AG09309 (cell line): ENCODE measurements at regions not wholly inside any gene's neighbourhood (a gene's known extent, or its start where the extent isn't known, plus 50 kb on each side); places are given as distances from the start of the nearest gene placed in this dataset.

Source experiments
- DNase-seq: peaks from one replicate; pipeline ENCODE4 v3.0.0-alpha.2; 2010; ENCODE audit warnings: low read depth
- H3K4me3 ChIP-seq: 2 replicates; pipeline ENCODE4 v1.5.1; 2011; ENCODE audit warnings: mild to moderate bottlenecking, low read depth, low read length, moderate library complexity; ENCODE audit not compliant: control insufficient read depth
- TF ChIP-seq, protein P1 (sequence below): IDR thresholded peaks from 2 replicates; pipeline ENCODE4 v1.5.1; 2011; ENCODE audit warnings: mild to moderate bottlenecking, low read depth, low read length, inconsistent platforms; ENCODE audit not compliant: insufficient read depth, control insufficient read depth; ENCODE audit errors: missing control alignments

- no peak for DNase-seq
- no peak overlapping the region for H3K4me3 ChIP-seq
- TF ChIP-seq, protein P1, sequence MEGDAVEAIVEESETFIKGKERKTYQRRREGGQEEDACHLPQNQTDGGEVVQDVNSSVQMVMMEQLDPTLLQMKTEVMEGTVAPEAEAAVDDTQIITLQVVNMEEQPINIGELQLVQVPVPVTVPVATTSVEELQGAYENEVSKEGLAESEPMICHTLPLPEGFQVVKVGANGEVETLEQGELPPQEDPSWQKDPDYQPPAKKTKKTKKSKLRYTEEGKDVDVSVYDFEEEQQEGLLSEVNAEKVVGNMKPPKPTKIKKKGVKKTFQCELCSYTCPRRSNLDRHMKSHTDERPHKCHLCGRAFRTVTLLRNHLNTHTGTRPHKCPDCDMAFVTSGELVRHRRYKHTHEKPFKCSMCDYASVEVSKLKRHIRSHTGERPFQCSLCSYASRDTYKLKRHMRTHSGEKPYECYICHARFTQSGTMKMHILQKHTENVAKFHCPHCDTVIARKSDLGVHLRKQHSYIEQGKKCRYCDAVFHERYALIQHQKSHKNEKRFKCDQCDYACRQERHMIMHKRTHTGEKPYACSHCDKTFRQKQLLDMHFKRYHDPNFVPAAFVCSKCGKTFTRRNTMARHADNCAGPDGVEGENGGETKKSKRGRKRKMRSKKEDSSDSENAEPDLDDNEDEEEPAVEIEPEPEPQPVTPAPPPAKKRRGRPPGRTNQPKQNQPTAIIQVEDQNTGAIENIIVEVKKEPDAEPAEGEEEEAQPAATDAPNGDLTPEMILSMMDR = no peak
These were observed 52.1 kb upstream of the DIPK1A start for GRCh38 chr1:93013145-93014065.

DNA sequence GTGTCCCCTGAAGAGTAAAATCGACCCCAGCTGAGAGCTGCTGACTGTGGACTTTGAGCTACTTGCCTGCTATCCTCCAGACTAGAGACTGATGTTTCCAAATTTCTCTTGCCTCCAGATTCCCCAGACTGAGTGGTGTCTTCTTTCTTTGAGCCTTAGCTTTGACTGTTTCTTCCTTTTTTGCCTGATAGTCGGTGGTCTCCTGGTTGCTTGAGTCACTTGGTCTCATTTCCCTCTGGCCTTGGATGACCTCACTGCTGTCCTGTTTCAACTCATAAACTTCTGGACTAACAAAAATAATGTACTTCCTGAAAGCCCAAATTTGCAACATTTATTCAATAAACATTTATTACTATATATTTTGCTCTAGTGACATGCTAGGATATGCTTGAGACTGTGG, 52.9 kb upstream of the DIPK1A start:
- TF ChIP-seq, protein P1 = no peak
- H3K4me3 ChIP-seq = no peak overlapping the region
- DNase-seq = no peak

GRCh38 chr1:93015590-93015989, 54.3 kb upstream of the DIPK1A start:
- H3K4me3 ChIP-seq = no peak overlapping the region
- DNase-seq = no peak
- TF ChIP-seq, protein P1 = no peak

DNA sequence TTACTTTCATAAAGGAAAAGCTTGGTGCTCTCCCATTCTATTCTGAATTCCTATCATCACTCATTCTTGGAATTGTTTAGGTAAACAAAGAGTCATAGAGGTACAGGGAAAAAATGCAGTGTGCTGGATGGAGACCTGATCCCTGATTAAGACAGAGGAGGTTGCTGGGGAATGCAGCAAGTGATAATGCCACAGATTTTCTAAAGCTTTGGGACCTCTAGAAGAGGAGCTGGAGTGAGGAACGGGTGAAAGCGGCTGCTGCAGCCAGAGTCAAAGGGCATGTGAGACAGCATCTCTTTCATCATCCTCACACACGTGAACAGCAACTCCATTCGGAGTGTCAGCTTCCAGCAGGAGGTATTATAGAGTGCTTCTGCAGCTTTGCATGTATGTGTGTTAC, 54.9 kb upstream of the DIPK1A start:
- DNase-seq = no peak
- TF ChIP-seq, protein P1 = no peak
- H3K4me3 ChIP-seq = no peak overlapping the region

GRCh38 chr1:93021539-93022134, 57.4 kb upstream of the MTF2 start:
- H3K4me3 ChIP-seq = no peak overlapping the region
- no peak for DNase-seq

DNA sequence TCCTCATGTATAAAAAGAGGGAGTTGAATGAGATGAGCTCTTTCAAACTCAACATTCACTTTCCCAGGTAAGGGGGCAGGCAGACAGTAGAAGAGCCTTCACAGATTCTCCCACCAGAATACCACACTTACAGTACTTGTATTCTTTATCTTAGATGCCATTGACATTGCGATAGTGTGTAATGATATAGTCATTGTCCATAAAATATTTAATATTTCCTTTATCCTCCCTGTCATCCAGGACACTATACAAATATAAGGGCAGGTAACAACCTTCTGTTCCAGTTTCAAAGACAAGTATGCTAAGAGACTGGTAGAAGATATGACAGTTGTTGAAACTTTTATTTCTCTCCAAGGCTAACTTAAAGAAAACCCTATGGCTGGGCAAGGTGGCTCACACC, 56.5 kb upstream of the MTF2 start:
- no peak for DNase-seq
- TF ChIP-seq, protein P1 = no peak
- H3K4me3 ChIP-seq = no peak overlapping the region

More at GRCh38 chr1:93021539-93022134, 57.4 kb upstream of the MTF2 start:
- TF ChIP-seq, protein P1 = peak; percentile 59
